ENCODE measurements at regions not wholly inside any gene's neighbourhood (a gene's known extent, or its start where the extent isn't known, plus 50 kb on each side); places are given as distances from the start of the nearest gene placed in this dataset.
"Not testable (repeated sequence)": the region's sequence is repeated elsewhere in the genome, so short reads cannot be mapped to it uniquely, and the experiment has no call there.

DNA sequence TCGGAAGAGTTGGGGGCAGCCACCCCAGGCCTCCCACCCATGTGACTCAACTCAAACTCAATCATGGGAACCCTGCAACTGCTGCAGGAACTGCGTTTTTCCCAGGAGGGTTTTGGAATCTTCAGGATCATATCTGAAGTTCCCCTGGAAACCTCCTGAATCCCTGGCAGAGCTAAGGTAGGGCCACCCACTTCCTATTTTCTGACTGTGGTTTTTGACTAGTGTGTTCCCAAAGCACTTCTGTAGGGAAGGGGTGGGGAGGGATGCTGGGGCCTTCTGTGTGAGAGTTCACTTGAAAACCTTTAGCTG, 127.6 kb upstream of the UNC5B start:
- Histone ChIP-seq H3K27me3 (ENCODE audit: insufficient read depth, low read length) (peaks cover 34% of the 10 kb centered on the region), H3K36me3 (ENCODE audit: insufficient read depth, low read length) (no peaks in the 10 kb centered on the region)

DNA sequence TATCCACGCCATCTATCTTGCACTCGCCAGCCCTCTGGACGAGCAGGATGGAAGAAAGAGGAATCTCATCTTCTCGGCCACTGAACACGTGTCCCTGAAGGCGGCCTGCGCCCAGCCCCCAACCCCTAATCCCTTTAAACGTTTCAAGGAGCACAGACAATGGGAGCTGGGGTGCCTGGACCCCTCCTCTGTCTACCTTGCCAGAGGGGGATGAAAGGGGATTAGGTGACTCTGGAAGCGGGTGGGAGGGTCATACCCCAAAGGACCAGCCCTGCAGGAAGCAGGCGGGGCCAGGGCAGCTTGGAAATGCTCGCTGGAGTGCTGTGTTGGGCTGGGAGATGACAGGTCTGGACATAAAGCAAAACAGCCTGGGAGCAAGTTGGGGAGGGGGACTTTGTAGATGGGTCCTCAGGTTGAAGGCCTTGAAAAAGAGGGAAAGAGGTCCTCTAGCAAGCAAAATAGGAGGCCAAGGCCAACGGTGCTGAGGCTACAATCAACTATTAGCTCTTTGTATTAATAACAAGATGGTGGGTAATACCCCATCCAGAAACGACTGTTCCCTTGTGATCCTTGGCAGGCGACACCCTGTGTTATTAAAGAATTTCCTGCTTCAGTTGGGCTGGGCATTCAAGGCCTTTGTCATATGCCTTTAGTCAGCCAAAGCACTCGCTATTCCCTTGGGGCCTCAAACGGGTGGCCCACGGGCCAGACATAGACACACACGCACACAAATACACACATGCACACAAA, 126.5 kb upstream of the UNC5B start:
- Histone ChIP-seq H3K4me1 (ENCODE audit: control insufficient read depth, insufficient read depth, low read length, unreplicated experiment) (no peaks in the 10 kb centered on the region), H3K36me3 (ENCODE audit: insufficient read depth, low read length) (no peaks in the 10 kb centered on the region), H3K27me3 (ENCODE audit: insufficient read depth, low read length) (peaks cover 32% of the 10 kb centered on the region), H3K27ac (ENCODE audit: low read depth, low read length) (no peak overlapping the region), H2AFZ (ENCODE audit: low read length, unreplicated experiment) (no peak overlapping the region), H3K79me2 (ENCODE audit: control insufficient read depth, insufficient read depth, low read length, unreplicated experiment) (no peaks in the 10 kb centered on the region), H3K4me3 (ENCODE audit: low read depth, low read length) (no peak overlapping the region)

More for the DNA sequence above, 127.6 kb upstream of the UNC5B start:
- Histone ChIP-seq H2AFZ (ENCODE audit: low read length, unreplicated experiment) (no peak overlapping the region), H3K4me3 (ENCODE audit: low read depth, low read length) (no peak overlapping the region), H3K79me2 (ENCODE audit: control insufficient read depth, insufficient read depth, low read length, unreplicated experiment) (no peaks in the 10 kb centered on the region), H3K4me1 (ENCODE audit: control insufficient read depth, insufficient read depth, low read length, unreplicated experiment) (no peaks in the 10 kb centered on the region), H3K27ac (ENCODE audit: low read depth, low read length) (no peak overlapping the region)

DNA sequence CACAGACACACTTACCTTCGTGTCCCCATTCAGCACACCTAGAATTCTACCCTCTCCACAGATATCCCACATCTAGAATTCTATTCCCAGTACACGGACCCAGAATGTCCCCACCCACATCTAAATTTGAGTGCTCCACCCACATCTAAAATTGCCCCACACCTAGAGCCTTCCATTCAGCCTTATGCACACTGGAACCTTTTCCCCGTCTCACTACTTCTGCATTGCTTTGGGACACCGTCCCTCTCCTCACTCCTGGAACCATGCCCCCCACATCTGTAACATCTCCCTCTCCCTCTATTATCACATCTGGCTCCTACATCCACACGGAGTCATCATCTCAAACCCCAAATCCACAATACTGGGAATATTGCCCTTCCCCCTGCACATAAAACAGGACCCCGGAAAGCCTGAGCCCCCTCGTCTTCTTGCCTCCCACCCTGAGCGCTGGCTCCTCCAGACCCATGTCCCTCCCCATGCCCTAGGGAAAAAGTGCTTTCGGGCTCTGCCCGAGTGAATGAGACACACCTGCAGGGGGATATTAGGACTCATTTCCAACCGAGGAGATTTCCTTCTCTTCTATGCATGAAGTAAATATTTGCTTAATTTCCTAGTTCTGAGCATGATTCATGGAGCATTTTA, 125.8 kb upstream of the UNC5B start:
- no peaks in the 10 kb centered on the region for H3K36me3 ChIP-seq (ENCODE audit: insufficient read depth, low read length)
- H2AFZ ChIP-seq (ENCODE audit: low read length, unreplicated experiment), result no peak overlapping the region
- no peaks in the 10 kb centered on the region for H3K79me2 ChIP-seq (ENCODE audit: control insufficient read depth, insufficient read depth, low read length, unreplicated experiment)
- H3K4me1 ChIP-seq (ENCODE audit: control insufficient read depth, insufficient read depth, low read length, unreplicated experiment), result no peaks in the 10 kb centered on the region
- peaks cover 36% of the 10 kb centered on the region for H3K27me3 ChIP-seq (ENCODE audit: insufficient read depth, low read length)
- no peak overlapping the region for H3K27ac ChIP-seq (ENCODE audit: low read depth, low read length)
- no peak overlapping the region for H3K4me3 ChIP-seq (ENCODE audit: low read depth, low read length)

DNA sequence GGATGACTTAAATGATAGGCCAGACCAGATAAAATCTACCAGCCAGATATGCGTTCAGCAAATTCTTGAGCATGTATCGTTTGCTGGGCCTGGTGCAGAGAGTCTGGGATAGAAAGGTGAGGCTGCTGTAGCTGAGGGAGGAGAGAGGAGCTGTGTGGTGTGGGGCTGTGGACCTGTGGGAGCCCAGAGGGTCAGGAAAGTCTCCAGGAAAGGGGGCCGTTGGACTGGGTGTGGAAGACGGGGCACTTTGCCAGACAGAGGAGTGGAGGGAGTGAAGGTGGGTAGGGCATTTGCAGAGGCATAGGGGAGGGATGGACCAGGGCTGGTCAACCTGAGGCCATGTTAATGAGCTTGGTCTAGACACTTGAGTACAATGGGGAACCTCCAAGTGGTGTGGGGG, 124.7 kb upstream of the UNC5B start:
- Histone ChIP-seq H3K27me3 (ENCODE audit: insufficient read depth, low read length) (peaks cover 42% of the 10 kb centered on the region), H3K36me3 (ENCODE audit: insufficient read depth, low read length) (no peaks in the 10 kb centered on the region), H3K79me2 (ENCODE audit: control insufficient read depth, insufficient read depth, low read length, unreplicated experiment) (no peaks in the 10 kb centered on the region), H3K4me1 (ENCODE audit: control insufficient read depth, insufficient read depth, low read length, unreplicated experiment) (no peaks in the 10 kb centered on the region), H2AFZ (ENCODE audit: low read length, unreplicated experiment) (no peak overlapping the region), H3K4me3 (ENCODE audit: low read depth, low read length) (no peak overlapping the region), H3K27ac (ENCODE audit: low read depth, low read length) (no peak overlapping the region)

DNA sequence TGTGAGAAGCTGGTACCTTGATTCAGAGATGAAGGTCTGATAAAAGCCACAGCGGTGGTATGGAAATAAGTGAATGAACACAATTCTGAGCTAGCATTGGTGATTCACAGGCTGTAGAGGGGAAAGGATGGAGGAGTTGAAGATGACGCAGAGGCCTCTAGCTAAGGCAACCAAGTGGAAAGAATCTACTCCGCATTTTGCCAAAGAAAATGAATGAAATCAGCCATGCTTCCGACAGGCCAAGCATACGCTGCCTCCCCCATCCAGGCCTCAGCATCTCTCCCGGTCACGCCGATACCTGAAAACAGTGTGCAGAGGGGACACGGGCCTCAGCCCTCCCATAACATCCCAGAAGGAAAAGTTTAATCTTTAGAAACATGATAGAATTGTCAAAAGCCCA, 124.3 kb upstream of the UNC5B start:
- Histone ChIP-seq H3K4me3 (ENCODE audit: low read depth, low read length) (no peak overlapping the region), H3K27me3 (ENCODE audit: insufficient read depth, low read length) (peaks cover 43% of the 10 kb centered on the region), H3K4me1 (ENCODE audit: control insufficient read depth, insufficient read depth, low read length, unreplicated experiment) (no peaks in the 10 kb centered on the region), H3K27ac (ENCODE audit: low read depth, low read length) (no peak overlapping the region), H2AFZ (ENCODE audit: low read length, unreplicated experiment) (no peak overlapping the region), H3K79me2 (ENCODE audit: control insufficient read depth, insufficient read depth, low read length, unreplicated experiment) (no peaks in the 10 kb centered on the region), H3K36me3 (ENCODE audit: insufficient read depth, low read length) (no peaks in the 10 kb centered on the region)

DNA sequence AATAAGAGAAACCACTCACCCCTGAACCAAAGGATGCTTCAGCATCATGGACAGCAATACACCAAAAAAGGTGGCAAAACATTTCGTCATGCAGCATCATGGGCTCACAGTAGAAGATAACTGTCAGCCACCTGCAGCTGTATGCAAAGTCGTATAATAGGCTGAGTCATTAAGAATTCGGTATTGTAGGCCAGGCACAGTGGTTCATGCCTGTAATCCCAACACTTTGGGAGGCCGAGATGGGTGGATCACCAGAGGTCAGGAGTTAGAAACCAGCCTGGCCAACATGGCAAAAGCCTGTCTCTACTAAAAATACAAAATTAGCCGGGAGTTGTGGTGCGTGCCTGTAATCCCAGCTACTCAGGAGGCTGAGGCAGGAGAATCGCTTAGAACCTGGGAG, 123.8 kb upstream of the UNC5B start:
- not testable (repeated sequence) for H3K36me3 ChIP-seq (ENCODE audit: insufficient read depth, low read length); H3K79me2 ChIP-seq (ENCODE audit: control insufficient read depth, insufficient read depth, low read length, unreplicated experiment); H3K4me1 ChIP-seq (ENCODE audit: control insufficient read depth, insufficient read depth, low read length, unreplicated experiment); H3K4me3 ChIP-seq (ENCODE audit: low read depth, low read length); H2AFZ ChIP-seq (ENCODE audit: low read length, unreplicated experiment); H3K27ac ChIP-seq (ENCODE audit: low read depth, low read length)
- peaks cover 48% of the 10 kb centered on the region for H3K27me3 ChIP-seq (ENCODE audit: insufficient read depth, low read length)

DNA sequence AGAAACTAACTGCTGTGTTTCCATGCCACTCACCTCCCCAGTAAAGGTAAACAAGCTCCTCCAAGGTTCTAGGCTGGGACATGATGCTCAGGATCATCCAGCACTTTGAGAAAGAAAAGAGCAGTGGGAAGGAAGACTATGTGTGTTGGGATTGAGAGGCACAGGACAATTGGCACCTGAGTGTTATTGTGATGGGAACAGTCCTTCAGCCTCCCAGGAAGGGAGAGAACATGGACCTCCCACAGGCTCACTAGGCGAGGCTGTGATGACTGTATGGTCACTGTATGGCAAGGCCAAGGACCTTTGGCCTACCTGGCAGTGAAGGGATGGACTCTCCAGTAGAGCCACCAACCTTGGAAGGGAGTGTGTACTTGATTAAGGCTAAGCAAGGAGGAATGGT, 123.2 kb upstream of the UNC5B start:
- Histone ChIP-seq H3K27ac (ENCODE audit: low read depth, low read length) (no peak overlapping the region), H3K4me3 (ENCODE audit: low read depth, low read length) (no peak overlapping the region), H3K79me2 (ENCODE audit: control insufficient read depth, insufficient read depth, low read length, unreplicated experiment) (no peaks in the 10 kb centered on the region), H3K4me1 (ENCODE audit: control insufficient read depth, insufficient read depth, low read length, unreplicated experiment) (no peaks in the 10 kb centered on the region), H3K27me3 (ENCODE audit: insufficient read depth, low read length) (peaks cover 54% of the 10 kb centered on the region), H2AFZ (ENCODE audit: low read length, unreplicated experiment) (no peak overlapping the region), H3K36me3 (ENCODE audit: insufficient read depth, low read length) (no peaks in the 10 kb centered on the region)

- Histone ChIP-seq H3K4me1 (ENCODE audit: control insufficient read depth, insufficient read depth, low read length, unreplicated experiment) (no peaks in the 10 kb centered on the region), H3K27ac (ENCODE audit: low read depth, low read length) (no peak overlapping the region), H3K4me3 (ENCODE audit: low read depth, low read length) (no peak overlapping the region), H3K79me2 (ENCODE audit: control insufficient read depth, insufficient read depth, low read length, unreplicated experiment) (no peaks in the 10 kb centered on the region), H3K36me3 (ENCODE audit: insufficient read depth, low read length) (no peaks in the 10 kb centered on the region), H3K27me3 (ENCODE audit: insufficient read depth, low read length) (peaks cover 65% of the 10 kb centered on the region), H2AFZ (ENCODE audit: low read length, unreplicated experiment) (no peak overlapping the region)
Observed at GRCh38 chr10:71090330-71090729, 122.0 kb upstream of the UNC5B start.

DNA sequence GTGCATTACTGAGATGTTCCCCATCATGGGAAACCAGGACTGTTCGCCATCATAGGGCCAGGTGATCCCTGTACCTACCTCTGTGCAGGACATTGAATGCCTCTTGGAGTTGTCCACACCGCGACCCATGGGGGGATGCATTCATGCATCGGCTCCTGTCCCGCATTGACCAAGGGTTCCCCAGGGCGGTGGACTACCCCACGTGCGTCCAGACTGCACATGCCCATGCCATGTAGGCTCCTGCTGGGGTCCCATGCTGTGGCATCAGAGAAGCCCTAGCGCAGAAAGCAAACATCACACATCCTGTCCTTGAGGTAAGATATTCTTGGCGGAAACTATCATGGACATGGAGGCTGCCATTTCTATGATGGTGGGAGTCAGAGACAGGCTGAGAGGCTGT, 121.6 kb upstream of the UNC5B start:
- peaks cover 67% of the 10 kb centered on the region for H3K27me3 ChIP-seq (ENCODE audit: insufficient read depth, low read length)
- no peak overlapping the region for H3K4me3 ChIP-seq (ENCODE audit: low read depth, low read length)
- H3K36me3 ChIP-seq (ENCODE audit: insufficient read depth, low read length), result no peaks in the 10 kb centered on the region
- no peaks in the 10 kb centered on the region for H3K79me2 ChIP-seq (ENCODE audit: control insufficient read depth, insufficient read depth, low read length, unreplicated experiment)
- no peak overlapping the region for H3K27ac ChIP-seq (ENCODE audit: low read depth, low read length)
- H2AFZ ChIP-seq (ENCODE audit: low read length, unreplicated experiment), result no peak overlapping the region
- H3K4me1 ChIP-seq (ENCODE audit: control insufficient read depth, insufficient read depth, low read length, unreplicated experiment), result no peaks in the 10 kb centered on the region

GRCh38 chr10:71092812-71093401, 119.5 kb upstream of the UNC5B start:
- no peak overlapping the region for H3K27ac ChIP-seq (ENCODE audit: low read depth, low read length)
- no peaks in the 10 kb centered on the region for H3K79me2 ChIP-seq (ENCODE audit: control insufficient read depth, insufficient read depth, low read length, unreplicated experiment)
- H2AFZ ChIP-seq (ENCODE audit: low read length, unreplicated experiment), result no peak overlapping the region
- H3K27me3 ChIP-seq (ENCODE audit: insufficient read depth, low read length), result peaks cover 82% of the 10 kb centered on the region
- H3K4me1 ChIP-seq (ENCODE audit: control insufficient read depth, insufficient read depth, low read length, unreplicated experiment), result no peaks in the 10 kb centered on the region
- no peak overlapping the region for H3K4me3 ChIP-seq (ENCODE audit: low read depth, low read length)
- no peaks in the 10 kb centered on the region for H3K36me3 ChIP-seq (ENCODE audit: insufficient read depth, low read length)

DNA sequence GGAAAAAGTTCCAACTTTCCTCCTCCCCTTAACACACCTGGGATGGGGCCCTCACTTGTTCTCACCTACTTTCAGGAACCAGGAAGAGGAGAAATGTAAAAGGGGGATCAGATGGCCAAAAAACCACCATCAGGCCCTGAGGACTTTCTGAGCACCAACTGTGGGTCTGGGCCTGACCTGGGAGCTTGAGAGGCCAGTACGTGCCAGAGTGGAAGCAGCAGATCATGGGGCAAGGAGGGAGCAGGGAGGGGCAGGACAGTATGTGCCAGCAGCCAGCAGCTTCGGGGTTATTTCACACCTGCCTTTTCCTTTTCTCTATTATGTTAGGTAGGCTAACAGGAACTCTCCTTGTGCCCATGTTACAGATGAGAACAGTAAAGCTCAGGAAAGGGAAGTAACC, 118.8 kb upstream of the UNC5B start:
- H3K36me3 ChIP-seq (ENCODE audit: insufficient read depth, low read length), result no peaks in the 10 kb centered on the region
- H2AFZ ChIP-seq (ENCODE audit: low read length, unreplicated experiment), result no peak overlapping the region
- H3K27me3 ChIP-seq (ENCODE audit: insufficient read depth, low read length), result peaks cover 88% of the 10 kb centered on the region
- no peak overlapping the region for H3K4me3 ChIP-seq (ENCODE audit: low read depth, low read length)
- no peaks in the 10 kb centered on the region for H3K4me1 ChIP-seq (ENCODE audit: control insufficient read depth, insufficient read depth, low read length, unreplicated experiment)
- no peaks in the 10 kb centered on the region for H3K79me2 ChIP-seq (ENCODE audit: control insufficient read depth, insufficient read depth, low read length, unreplicated experiment)
- H3K27ac ChIP-seq (ENCODE audit: low read depth, low read length), result no peak overlapping the region

Measured in ACC112 (cell line).